ENCODE measurements at regions not wholly inside any gene's neighbourhood (a gene's known extent, or its start where the extent isn't known, plus 50 kb on each side); places are given as distances from the start of the nearest gene placed in this dataset.
"Not testable (repeated sequence)": the region's sequence is repeated elsewhere in the genome, so short reads cannot be mapped to it uniquely, and the experiment has no call there.

DNA sequence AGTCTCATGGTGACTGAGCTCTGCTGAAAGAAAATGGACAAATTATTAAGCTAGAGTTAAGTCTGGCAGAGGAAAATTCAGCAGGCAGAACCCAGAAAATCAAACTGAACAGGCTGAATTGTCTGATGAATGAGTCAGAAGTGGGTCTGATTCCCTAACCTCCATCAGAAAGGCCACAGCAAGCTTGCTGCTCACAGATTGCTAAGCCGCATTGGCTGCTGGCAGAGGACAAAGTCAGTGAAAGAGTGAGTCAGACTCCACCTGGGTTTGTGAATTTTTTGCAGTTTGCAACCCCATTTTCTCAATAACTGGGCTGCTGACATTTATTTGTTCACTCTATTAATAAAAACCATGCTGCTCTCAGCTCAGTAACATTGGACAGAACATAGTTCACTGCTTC is 191.3 kb downstream of the EPM2A start:
- DNase-seq (ENCODE audit: low read depth), result no peak

DNA sequence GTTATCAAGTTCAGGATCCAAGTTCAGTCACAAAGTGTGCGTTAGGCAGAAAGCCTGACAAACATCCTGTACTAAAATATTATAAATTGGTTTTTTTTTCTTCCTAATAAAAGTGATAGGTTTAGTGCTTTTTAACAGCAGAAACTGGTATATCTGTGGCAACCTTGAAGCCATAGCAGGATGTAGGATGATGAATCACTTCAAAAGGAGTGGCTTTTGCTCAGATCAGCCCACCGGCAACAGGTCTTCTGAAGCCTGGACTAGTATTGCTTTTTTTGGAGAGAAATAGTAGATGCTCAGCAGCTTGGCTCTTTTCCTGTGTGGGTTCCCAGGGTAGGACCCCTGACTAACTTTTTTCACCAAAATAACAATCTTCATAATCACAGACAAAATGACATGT is 190.8 kb downstream of the EPM2A start:
- DNase-seq (ENCODE audit: low read depth), result no peak

DNA sequence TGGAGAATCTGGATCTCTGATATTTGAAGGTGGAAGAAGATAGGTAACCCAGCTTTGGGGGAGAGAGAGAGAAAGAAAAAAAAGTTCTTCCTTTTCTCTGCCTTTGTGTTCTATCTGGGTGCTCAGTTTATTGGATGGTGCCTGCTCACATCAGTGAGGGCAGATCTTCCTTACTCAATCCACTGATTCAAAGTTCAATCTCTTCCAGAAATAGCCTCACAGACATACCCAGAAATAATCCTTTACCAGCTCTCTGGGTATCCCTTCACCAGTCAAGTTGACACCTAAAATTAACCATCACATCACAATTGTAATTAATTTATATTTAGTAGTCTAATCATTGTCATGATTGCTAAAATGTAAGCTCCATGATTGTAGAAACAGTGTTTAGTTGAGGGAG is 189.1 kb downstream of the EPM2A start:
- DNase-seq (ENCODE audit: low read depth), result no peak

DNA sequence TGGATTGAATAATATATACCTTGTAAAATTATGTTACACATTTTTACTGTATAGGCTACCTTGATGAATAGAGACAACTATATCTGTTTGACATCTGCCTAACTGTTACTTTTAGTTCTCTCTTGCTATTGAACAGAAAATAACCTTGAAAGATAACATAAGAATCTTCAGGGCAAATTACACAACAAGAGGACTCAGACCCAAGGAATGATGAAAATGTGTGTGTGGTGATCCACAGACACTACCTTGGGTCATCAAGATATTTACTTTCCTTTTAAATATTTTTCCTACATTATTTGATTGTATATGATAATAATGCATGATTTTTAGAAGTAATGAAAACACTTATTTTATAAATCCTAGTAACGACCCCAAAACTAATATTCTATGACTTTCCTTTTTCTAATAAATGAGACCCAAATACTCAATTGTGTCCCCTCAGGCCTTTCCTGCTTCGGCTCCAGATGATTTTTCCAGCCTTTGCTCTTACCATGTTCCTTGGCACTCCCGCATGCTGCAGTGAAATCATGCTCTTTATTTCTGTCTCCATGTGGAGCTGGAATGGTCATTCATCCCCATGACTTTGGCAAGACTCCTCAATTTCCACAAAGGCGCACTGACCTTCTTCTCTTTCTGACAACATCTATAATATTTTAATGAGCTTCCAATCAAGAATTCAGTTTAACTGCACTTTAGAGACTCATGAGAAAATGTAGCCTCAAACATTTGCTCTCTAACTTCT is 187.6 kb downstream of the EPM2A start:
- DNase-seq (ENCODE audit: low read depth), result no peak

DNA sequence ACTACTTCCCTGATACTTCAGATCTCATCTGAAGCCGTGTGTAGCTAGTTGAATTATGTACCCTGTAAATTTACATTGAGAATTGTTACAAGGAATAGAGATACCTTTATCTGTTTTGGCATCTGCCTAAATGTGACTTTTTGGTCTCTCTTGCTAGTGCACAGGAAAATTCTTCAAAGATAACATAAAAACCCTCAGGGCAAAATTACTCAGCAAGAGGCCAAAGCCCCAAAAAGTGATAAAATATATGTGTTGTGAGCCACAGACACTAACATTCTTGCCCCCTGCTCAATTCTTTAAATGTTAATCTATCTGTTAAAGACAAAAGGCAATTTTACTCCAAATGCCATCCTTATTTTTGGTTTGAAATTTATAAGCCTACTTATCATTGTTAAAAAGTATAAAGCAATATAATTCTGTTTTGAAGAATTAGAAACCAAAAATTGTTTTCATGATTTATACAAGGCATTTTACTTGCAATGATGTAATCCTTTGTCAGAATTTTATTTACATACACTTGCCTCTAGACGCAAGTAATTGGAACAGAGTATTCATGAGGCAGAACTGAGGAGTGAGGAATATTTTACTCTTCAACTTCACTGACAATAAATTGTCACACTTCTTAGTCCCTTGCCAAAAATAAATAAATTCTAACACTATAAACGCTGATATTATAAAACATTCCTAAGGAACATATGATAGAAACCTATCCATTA is 186.2 kb downstream of the EPM2A start:
- no peak for DNase-seq (ENCODE audit: low read depth)

DNA sequence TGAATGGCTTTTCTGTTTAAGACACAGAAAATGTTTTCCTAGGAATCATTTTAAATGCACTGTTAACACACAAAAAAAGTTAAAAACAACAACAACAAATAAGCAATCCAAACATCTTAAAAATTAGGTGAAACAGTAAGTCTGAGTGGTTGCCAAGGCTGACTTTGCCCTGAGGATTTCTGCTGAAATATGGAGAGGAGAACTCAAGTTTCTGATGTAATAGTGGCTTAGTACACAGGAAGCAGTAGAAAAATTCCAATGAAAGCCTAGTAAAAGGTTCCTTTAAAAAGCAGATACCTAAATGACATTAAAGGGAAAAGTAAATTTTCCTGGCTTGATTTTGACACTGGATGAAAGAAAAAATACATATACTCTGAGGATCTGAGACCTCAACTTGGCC is 184.2 kb downstream of the EPM2A start:
- no peak for DNase-seq (ENCODE audit: low read depth)

DNA sequence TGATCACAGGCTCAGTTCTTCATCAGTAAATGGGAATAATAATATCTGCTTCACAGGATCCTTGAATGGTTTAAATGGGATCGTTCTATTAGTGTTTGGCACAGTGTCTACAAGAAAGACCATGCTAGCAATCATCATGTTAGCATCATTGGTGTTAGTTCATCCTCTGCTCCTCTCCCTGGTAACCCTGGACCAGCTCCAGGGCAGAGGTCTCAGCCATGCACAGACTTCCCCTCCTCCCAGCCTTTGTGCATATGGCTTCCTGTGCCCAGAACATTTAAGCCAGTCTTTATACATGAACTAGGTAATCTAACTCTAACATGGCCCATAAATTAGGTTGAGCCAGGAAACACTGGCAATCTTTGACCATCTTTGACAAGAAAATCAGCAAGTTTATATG is 180.2 kb downstream of the EPM2A start:
- DNase-seq (ENCODE audit: low read depth), result no peak

DNA sequence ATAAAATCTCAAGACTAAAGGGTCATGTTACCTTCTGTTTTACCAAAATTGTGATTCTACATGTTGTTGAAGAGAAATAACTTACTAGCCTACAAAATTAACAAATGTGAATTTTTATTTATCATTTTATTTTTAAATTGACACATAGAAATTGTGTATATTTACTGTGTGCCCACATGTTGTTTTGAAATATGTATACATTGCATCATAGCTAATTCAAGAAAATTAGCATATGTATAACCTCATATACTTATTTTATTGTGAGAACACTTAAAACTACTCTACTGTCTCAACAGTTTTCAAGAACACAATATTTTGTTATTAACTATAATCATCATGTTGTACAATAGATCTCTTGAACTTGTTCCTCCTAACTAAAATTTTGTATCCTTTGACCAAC is 177.8 kb downstream of the EPM2A start:
- no peak for DNase-seq (ENCODE audit: low read depth)

DNA sequence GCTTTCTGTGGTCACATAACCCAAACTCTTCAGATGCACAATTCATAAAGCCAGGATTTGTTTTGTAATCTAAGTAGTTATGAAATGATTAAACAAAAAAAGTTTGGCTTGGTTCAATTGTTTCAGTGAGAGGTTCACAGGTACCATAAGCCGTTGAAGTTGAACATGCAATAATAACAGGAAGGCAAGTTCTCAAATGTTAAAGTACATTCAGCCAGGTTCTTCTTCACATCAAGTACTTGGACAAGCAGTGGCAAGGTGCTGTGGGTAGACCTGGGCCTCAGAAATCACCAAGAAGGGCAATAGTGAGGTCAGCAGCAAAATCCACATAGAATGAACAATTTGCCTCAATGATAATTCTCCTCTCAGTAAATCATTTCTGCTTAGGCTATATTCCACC is 175.5 kb downstream of the EPM2A start:
- DNase-seq (ENCODE audit: low read depth), result no peak

DNA sequence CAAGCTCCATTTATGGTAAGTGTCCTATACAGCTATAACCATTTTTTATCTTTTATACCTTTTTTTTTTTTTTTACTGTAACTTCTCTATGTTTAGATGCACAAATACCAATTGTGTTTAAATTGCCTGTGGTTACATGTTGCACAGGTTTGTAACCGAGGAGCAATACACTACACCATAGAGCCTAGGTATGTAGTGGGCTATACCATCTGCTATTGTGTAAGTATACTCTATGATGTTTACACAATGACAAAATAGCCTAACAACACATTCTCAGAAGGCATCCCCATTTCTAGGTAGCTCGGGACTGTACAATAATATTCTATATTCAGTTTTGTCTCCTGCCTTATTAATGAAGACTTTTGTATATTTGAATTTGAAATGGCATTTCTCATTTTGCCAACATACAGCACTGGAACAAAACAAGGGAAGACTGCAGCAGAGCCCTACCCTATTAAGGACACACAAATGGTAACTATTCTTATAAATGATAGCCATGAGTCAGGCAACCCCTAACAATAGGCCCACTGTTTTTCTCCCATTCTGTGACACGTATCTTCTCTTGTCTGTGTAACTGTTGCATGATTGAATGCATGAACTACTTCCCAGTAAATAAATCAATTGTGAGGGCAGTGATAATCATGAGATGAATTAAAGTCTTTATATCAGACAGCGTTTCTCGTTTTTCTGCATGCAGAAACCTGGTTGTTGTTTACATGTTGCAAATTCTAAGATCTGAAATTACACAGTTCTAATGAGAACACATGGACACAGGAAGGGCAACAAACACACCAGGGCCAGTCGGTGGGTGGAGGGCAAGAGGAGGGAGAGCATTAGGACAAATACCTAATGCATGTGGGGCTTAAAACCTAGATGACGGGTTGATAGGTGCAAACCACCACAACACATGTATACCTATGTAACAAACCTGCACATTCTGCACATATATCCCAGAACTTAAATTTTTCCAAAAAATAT is 173.9 kb downstream of the EPM2A start:
- no peak for DNase-seq (ENCODE audit: low read depth)

DNA sequence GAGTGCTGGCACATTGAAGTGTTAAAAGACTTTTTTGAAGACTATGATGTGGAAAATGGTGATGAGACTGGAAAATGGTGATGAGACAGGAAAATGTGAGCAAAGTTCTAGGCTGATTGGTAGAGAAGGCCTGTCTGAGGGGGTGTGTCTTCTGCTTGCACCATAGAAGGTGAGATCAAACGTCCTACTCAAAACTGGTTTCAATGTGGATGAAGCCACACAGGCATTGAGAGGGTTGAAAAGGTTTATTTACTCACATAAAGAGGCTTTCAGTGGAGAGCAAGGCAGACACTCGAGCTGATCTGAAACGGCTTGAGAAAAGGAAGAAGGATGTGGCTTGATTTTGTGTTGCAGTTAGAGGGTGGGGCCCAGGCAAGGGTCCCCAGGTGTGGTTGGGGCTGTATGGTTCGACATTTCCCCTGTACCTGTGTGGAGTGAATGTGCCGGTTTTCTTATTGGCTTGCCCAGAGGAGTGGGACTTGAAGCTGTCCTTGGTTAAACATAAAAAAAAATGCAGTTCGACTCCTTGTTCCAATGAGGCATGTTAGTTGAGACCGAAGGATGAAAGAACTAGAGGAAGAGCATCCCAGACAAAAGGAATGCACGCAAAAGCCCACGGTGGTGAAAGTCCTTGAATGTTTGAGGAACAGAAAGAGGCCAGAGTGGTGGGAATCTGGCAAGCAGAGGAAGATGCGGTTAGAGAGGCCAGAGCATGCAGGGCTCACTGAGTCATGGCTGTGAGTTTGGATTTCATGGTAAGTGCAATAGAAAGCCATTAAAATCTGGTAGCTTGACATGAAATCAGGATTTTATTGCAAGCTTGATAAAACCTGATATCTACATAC is 172.3 kb downstream of the EPM2A start:
- DNase-seq (ENCODE audit: low read depth), result no peak

DNA sequence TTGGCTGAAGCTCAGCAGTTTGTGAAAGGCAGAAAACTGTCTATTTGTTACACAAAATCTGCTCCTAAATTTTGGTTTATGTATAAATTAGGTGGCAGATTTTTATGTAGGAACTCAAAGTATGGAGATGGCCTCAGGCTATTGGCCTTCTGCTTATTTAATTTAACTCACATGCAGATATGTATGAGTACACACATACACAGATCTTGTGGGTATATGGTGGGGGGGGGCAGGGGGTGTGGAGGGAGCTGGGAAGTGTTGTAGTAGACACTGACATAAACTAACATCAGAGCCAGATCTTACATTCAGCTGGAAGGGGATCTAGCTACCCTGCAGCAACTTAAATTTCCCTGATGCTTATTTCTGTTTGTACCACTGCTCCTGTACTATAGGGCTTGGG is 170.8 kb downstream of the EPM2A start:
- DNase-seq (ENCODE audit: low read depth), result no peak

DNA sequence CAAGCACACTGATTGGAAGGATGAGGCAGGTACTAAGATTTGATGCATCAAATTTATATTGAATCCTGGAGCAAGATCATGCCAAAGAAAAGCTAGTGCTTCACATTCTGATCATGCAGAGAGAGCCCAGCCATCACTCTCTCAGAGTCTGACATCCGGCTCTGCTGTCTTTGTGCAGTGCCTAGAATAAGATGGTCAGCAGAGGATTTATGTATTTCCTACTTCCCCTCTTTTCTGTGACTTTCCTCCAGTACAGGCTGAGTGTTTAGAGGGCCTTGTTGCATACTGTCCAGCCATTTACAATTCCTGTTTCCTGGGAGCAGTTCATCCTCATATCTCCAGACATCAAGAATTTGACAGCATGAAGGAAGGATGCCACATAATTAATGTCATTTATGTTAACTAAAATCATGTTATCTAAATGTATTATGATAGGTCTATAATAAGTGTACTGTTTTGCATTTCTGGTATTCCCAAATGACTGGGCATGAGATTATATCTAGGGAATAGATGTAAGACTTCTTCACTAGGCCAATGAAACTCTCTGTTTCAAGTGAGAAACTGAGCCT is 167.6 kb downstream of the EPM2A start:
- no peak for DNase-seq (ENCODE audit: low read depth)

DNA sequence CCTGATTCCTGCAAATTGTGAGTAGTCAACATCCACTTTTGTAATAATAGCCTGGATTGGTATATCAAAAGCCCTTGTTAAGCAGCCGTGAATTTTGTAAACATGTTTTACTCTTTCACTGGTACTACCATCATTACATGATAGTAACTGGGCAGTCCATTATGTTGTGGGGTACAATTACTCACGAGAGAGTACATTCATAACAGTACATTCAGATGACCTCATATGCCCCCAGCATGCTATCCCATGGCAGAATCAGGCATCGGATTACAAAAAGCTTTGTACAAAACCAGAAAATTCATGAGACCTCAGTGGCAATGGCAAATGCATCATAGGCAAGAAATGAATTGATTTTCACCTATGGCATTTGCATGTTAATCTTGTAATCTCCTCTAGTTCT is 166.2 kb downstream of the EPM2A start:
- DNase-seq (ENCODE audit: low read depth), result no peak

DNA sequence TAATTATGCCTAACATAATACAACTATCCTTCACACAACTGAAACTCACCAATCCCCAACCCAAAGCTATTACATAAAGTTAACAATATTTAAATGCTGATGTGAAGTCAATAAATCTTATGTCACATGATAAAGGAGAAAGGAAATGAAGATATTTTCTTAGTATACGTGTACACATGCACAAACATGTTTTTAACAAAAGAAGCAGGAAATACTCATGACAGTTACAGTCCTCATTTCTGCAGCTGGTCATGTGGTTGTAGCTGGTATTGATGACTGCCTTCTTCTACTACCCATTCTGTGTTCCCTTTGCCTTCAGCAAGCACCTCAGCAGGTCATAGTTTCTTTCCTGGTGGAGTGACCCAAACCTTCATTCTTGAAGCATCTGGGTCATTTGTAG is 165.0 kb downstream of the EPM2A start:
- not testable (repeated sequence) for DNase-seq (ENCODE audit: low read depth)

DNA sequence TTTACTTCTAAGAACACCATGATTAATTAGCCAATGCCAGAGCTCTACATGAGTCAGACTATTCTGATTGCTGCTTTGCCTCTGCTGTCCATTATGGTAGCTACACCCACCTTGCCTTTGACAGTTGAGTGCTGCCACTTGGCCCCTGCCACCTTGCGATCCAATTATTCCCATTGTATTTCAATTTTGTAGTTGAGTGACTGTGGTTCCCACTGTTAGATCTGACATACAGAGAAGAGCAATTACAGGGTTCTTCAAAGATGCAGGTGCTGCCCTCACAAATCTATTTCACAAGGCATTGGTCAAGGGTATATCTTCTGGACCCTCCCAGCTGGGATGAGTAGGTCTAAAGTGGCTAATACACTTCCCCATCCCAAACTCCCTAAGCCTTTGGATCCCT is 161.1 kb downstream of the EPM2A start:
- not testable (repeated sequence) for DNase-seq (ENCODE audit: low read depth)
